MG63 (cell line): ENCODE measurements at regions not wholly inside any gene's neighbourhood (a gene's known extent, or its start where the extent isn't known, plus 50 kb on each side); places are given as distances from the start of the nearest gene placed in this dataset.

ENCODE experiments used
- DNase-seq: peaks from one replicate; pipeline ENCODE4 v3.0.0-alpha.2; 2020
- H3K27me3 ChIP-seq: fragments of 250-450 bp; sonication (Bioruptor Pico); 2 replicates; pipeline ENCODE4 v1.5.1; 2020; ENCODE audit warnings: mild to moderate bottlenecking, moderate library complexity
- H3K36me3 ChIP-seq: fragments of 250-450 bp; sonication (Bioruptor Pico); 2 replicates; pipeline ENCODE4 v1.5.1; 2020; ENCODE audit warnings: mild to moderate bottlenecking, moderate library complexity
- H3K4me3 ChIP-seq: fragments of 250-450 bp; sonication (Bioruptor Pico); 2 replicates; pipeline ENCODE4 v1.5.1; 2020; ENCODE audit warnings: mild to moderate bottlenecking, moderate library complexity
- H3K9me3 ChIP-seq: fragments of 250-450 bp; sonication (Bioruptor Pico); 2 replicates; pipeline ENCODE4 v1.5.1; 2020; ENCODE audit warnings: mild to moderate bottlenecking, moderate library complexity

DNA sequence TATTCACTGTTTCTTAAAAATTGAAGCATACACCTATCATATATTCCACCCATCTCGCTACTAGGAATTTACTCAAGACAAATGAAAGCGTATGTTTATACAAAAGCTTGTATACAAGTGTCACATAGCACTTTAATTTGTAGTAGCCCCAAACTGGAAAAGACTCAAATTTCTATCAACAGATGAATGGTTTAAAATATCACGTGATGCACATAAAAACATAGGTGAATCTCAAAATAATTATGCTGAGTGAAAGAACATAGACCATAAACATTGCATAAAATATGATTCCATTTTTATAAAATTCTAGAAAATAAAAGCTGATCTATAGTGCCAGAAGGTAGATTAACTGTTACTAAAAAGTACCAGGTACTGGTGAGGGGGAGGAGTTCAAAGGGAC is 392.9 kb upstream of the LRATD1 start:
- DNase-seq: no peak
- Histone ChIP-seq H3K27me3 (no peaks in the 10 kb centered on the region), H3K36me3 (no peaks in the 10 kb centered on the region), H3K4me3 (no peak overlapping the region), H3K9me3 (no peaks in the 10 kb centered on the region)

- Histone ChIP-seq H3K27me3 (no peaks in the 10 kb centered on the region), H3K9me3 (no peaks in the 10 kb centered on the region)
These were observed 391.6 kb upstream of the LRATD1 start for GRCh38 chr2:14240868-14241267.

DNA sequence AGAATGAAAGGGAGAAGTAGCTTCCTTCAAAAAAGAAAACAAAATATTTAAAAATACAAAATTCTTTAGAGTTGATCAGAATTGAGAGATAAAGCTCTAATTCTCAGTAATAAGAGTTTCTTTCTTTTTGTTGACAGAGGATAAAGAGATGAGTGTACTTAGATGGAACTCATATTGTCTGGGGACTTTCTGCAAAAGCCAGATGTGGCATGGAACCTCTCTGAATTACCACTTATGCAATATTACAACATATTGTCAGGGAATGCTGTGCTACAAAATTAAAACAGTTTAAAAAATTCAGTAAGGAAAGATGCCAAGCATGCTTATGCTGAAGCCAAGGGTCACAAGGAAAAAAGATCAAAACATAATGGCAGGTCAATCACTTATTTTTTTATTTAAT is 386.6 kb upstream of the LRATD1 start:
- Histone ChIP-seq H3K4me3 (no peak overlapping the region), H3K27me3 (no peaks in the 10 kb centered on the region), H3K9me3 (no peaks in the 10 kb centered on the region), H3K36me3 (no peaks in the 10 kb centered on the region)
- DNase-seq: no peak

More at GRCh38 chr2:14240868-14241267, 391.6 kb upstream of the LRATD1 start:
- no peak for DNase-seq
- Histone ChIP-seq H3K4me3 (no peak overlapping the region), H3K36me3 (no peaks in the 10 kb centered on the region)

- H3K36me3 ChIP-seq: no peaks in the 10 kb centered on the region
These were observed 377.2 kb upstream of the LRATD1 start for GRCh38 chr2:14255135-14255820.

DNA sequence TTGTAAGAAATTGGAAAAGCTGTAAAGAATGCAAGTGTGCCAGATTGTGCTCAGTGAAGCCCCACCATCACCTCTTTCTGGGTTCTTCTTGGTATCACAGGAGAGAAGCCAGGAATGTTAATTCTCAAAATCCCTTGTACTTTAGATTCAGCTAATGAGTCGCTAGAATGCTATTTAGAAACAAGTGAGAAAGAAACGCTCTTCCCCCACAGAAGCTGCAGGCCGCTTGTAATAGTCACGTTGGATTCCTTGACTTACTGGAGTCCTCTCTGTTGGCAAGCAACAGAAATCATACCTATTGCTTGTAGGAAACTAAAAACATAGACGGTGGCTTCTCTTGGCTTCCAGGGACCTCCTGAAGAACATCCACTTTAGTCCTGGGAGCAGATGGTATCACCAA is 375.6 kb upstream of the LRATD1 start:
- Histone ChIP-seq H3K9me3 (no peaks in the 10 kb centered on the region), H3K27me3 (no peaks in the 10 kb centered on the region), H3K4me3 (no peak overlapping the region), H3K36me3 (no peaks in the 10 kb centered on the region)
- DNase-seq: no peak

More at GRCh38 chr2:14255135-14255820, 377.2 kb upstream of the LRATD1 start:
- no peak overlapping the region for H3K4me3 ChIP-seq
- no peaks in the 10 kb centered on the region for H3K9me3 ChIP-seq
- no peaks in the 10 kb centered on the region for H3K27me3 ChIP-seq
- DNase-seq: no peak

DNA sequence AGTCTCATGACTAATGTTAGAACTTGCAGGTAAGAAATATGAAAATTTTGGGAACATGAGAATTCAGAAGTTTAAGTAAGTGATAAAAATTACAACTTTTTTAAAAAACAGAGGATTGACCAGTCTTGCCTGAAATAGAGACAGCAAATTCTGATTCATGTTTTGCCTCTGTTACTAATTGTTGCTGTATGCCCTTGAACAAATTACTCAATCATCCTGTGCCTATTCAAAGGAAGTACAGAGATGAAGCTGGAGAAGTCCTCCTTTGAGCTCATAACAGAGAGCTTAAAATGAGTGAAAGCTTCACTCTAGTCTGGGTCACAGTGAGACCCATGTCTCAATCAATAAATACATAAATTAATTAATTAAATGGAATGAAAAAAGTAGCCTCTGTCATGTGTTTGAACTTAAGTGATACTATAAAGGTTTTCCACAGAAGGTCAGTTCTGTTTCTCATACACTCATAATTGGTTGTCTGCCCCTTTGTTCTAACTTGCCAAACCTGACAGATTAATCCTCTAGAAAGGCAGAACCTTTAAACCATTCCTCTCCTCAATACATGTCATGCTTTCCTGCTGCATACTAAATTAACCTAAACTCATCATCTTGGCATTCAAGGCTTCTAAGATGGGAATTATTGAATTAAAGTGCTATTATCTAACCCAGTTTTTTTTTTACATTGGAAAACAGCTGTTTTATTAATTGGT is 374.6 kb upstream of the LRATD1 start:
- H3K27me3 ChIP-seq: no peaks in the 10 kb centered on the region
- H3K9me3 ChIP-seq: no peaks in the 10 kb centered on the region
- H3K36me3 ChIP-seq: no peaks in the 10 kb centered on the region
- no peak for DNase-seq
- no peak overlapping the region for H3K4me3 ChIP-seq

GRCh38 chr2:14261771-14262170 is 370.7 kb upstream of the LRATD1 start:
- Histone ChIP-seq H3K27me3 (no peaks in the 10 kb centered on the region), H3K9me3 (no peaks in the 10 kb centered on the region), H3K36me3 (no peaks in the 10 kb centered on the region), H3K4me3 (no peak overlapping the region)
- no peak for DNase-seq

DNA sequence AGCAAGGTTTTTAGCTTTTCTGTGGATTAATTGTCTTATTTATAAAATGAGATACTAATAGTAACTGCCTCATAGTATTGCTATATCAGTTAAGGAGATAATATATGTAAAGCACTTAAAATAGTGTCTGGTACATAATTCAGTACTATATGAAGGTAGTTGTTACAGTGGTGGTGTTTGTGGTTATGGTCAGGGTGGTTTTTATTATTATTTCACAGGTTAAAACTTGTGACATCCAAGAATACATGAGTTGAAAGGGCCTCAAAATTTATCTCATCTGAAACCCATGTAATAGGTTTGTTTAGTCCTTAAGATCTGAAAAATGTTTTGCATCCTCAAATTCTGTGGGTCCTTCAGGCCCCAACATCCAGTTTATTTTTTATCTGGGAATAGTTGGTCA is 369.5 kb upstream of the LRATD1 start:
- H3K36me3 ChIP-seq: no peaks in the 10 kb centered on the region
- no peak overlapping the region for H3K4me3 ChIP-seq
- H3K9me3 ChIP-seq: no peaks in the 10 kb centered on the region
- DNase-seq: no peak
- no peaks in the 10 kb centered on the region for H3K27me3 ChIP-seq

- Histone ChIP-seq H3K27me3 (no peaks in the 10 kb centered on the region), H3K4me3 (no peak overlapping the region), H3K9me3 (no peaks in the 10 kb centered on the region), H3K36me3 (no peaks in the 10 kb centered on the region)
- DNase-seq: no peak
These were observed 362.4 kb upstream of the LRATD1 start for GRCh38 chr2:14270036-14270582.

DNA sequence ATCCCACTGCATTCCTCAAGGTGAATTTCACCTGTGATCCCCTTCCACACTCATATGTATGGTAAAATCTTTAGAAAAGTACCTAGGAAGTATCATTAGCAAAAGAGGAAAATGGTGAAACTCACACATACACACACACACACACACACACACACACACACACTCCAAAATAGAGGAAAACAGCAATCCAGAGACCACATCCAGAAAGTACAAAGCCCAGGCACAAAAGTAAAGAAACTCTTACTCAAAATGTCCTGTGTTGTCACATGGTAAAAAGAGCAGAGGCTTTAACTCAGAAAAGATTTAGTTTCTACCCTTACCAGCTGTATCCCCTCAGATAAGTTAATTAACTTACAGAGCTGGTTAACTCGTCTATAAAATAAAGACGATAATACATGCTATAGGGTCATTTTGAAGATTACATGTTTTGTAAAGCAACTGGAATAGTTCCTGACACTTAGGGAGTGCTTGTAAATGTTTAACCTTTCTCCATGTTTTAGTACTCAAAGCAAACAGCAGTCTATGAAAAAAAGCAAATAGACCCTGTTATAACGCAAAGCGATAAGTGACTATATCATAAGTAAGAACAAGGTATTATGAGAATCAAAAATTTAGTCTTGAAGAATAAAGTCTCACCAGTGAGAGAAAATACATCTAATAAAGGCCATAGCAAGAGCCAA is 360.0 kb upstream of the LRATD1 start:
- Histone ChIP-seq H3K27me3 (no peaks in the 10 kb centered on the region), H3K9me3 (no peaks in the 10 kb centered on the region), H3K4me3 (no peak overlapping the region), H3K36me3 (no peaks in the 10 kb centered on the region)
- no peak for DNase-seq

DNA sequence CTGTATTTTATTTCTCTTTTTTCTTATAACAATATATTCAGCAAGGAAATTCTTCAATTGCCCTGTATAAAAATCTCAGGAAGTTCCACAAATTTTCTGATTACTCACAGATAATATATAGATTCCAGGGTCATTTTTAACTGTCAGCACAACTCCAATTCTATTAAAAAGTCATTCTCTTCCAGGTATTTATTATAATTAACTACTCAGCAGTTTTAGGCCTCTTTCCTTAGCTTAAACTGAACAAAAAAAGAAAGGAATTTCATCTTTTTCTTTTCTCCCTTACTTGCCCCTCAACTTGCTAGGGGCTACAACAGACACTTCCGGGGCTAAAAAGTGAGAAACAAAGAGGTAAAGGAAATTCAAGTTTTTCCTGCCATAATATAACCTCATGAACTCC is 358.9 kb upstream of the LRATD1 start:
- DNase-seq: no peak
- H3K4me3 ChIP-seq: no peak overlapping the region
- H3K9me3 ChIP-seq: no peaks in the 10 kb centered on the region
- no peaks in the 10 kb centered on the region for H3K36me3 ChIP-seq
- H3K27me3 ChIP-seq: no peaks in the 10 kb centered on the region

GRCh38 chr2:14284244-14284643 is 348.3 kb upstream of the LRATD1 start:
- DNase-seq: no peak
- no peaks in the 10 kb centered on the region for H3K36me3 ChIP-seq
- no peak overlapping the region for H3K4me3 ChIP-seq
- no peaks in the 10 kb centered on the region for H3K27me3 ChIP-seq
- no peaks in the 10 kb centered on the region for H3K9me3 ChIP-seq

DNA sequence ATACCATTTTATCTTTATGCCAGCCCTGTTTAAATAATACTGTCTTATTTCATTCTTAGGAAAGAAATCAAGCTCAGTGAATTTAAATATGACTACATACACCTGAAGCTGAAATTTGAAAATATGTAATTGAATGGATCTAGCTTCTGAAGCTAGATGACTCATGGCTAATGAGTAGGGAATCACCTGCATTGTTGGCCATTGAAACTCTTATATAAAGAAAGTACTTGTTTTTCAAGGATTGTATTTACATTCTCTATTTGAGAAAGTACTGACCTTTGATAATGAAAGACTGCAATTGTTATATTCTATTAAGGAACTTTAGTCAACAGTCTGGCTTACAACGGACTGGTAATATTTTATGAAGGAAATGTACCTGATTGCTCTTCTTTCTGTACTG is 346.7 kb upstream of the LRATD1 start:
- Histone ChIP-seq H3K27me3 (no peaks in the 10 kb centered on the region), H3K36me3 (no peaks in the 10 kb centered on the region), H3K4me3 (no peak overlapping the region), H3K9me3 (no peaks in the 10 kb centered on the region)
- no peak for DNase-seq

GRCh38 chr2:14288016-14288415 is 344.5 kb upstream of the LRATD1 start:
- H3K4me3 ChIP-seq: no peak overlapping the region

GRCh38 chr2:14292964-14293363 is 339.6 kb upstream of the LRATD1 start:
- Histone ChIP-seq H3K36me3 (no peaks in the 10 kb centered on the region), H3K9me3 (no peaks in the 10 kb centered on the region), H3K27me3 (no peaks in the 10 kb centered on the region), H3K4me3 (no peak overlapping the region)
- no peak for DNase-seq

More at GRCh38 chr2:14288016-14288415, 344.5 kb upstream of the LRATD1 start:
- no peaks in the 10 kb centered on the region for H3K9me3 ChIP-seq
- H3K36me3 ChIP-seq: no peaks in the 10 kb centered on the region
- DNase-seq: no peak
- H3K27me3 ChIP-seq: no peaks in the 10 kb centered on the region

GRCh38 chr2:14297340-14297739 is 335.2 kb upstream of the LRATD1 start:
- Histone ChIP-seq H3K27me3 (no peaks in the 10 kb centered on the region), H3K36me3 (no peaks in the 10 kb centered on the region)
- DNase-seq: no peak

GRCh38 chr2:14297906-14298305 is 334.6 kb upstream of the LRATD1 start:
- Histone ChIP-seq H3K27me3 (no peaks in the 10 kb centered on the region), H3K4me3 (no peak overlapping the region), H3K36me3 (no peaks in the 10 kb centered on the region), H3K9me3 (no peaks in the 10 kb centered on the region)
- DNase-seq: no peak

More at GRCh38 chr2:14297340-14297739, 335.2 kb upstream of the LRATD1 start:
- Histone ChIP-seq H3K9me3 (no peaks in the 10 kb centered on the region), H3K4me3 (no peak overlapping the region)
